Colonic mucosa (tissue), 4 donors: ENCODE measurements at regions not wholly inside any gene's neighbourhood (a gene's known extent, or its start where the extent isn't known, plus 50 kb on each side); places are given as distances from the start of the nearest gene placed in this dataset.

Experiments
- DNase-seq: peaks from one replicate; pipeline ENCODE4 v3.0.0-alpha.2; 2020
- H3K27ac ChIP-seq: fragments of 200-600 bp; one replicate; pipeline ENCODE4 v1.8.0; 2021
- H3K27me3 ChIP-seq: fragments of 200-600 bp; one replicate; pipeline ENCODE4 v1.8.0; 2021
- H3K36me3 ChIP-seq: fragments of 200-600 bp; one replicate; pipeline ENCODE4 v1.8.0; 2021
- H3K4me1 ChIP-seq: fragments of 200-600 bp; one replicate; pipeline ENCODE4 v1.8.0; 2021; ENCODE audit warnings: mild to moderate bottlenecking
- H3K4me3 ChIP-seq: fragments of 200-600 bp; one replicate; pipeline ENCODE4 v1.8.0; 2021
- H3K9ac ChIP-seq, 2 donors: one replicate each; pipeline ENCODE4 v1.7.0; 2013; ENCODE audit warnings: control low read depth in 2 of 2, low read depth in 2 of 2, low read length in 2 of 2
- H3K9me3 ChIP-seq: fragments of 200-600 bp; one replicate; pipeline ENCODE4 v1.8.0; 2021
- intact Hi-C: fragments of 100-400 bp; cut with DNase I; formaldehyde crosslinking; loops from one replicate; pipeline ENCODE4 v1.14.1; 2022
- TF ChIP-seq, protein P1 (sequence below): fragments of 200-600 bp; IDR thresholded peaks from one replicate; pipeline ENCODE4 v1.8.0; 2022; ENCODE audit warnings: antibody characterized with exemption, mild to moderate bottlenecking
- donor health status: healthy.
- donor health status: DM: no; HTN: no; CAD: no.
- donor health status: DM: no; HTN: no; CAD: no.

DNA sequence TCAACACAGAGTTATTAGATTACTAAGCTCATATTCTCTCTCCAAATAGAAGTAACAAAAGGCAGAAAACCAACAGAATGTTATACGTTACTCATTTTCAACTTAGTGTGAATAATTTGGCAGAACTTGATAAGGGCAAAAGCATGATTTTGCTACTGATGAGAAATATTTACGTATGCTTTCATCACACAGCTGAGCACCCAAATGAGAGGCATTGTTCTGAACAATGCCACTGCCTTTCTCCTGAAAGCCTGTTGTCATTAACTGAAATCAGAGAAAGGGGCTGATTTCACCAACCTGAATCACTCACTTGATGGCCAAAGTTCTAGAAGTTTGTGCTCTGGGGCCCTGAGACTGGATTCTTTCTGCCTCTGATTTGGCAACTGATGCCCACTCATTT is 367.5 kb upstream of the PTGER4 start:
- intact Hi-C loops = no loop called here
- no peak overlapping the region for H3K27ac ChIP-seq
- TF ChIP-seq, protein P1, sequence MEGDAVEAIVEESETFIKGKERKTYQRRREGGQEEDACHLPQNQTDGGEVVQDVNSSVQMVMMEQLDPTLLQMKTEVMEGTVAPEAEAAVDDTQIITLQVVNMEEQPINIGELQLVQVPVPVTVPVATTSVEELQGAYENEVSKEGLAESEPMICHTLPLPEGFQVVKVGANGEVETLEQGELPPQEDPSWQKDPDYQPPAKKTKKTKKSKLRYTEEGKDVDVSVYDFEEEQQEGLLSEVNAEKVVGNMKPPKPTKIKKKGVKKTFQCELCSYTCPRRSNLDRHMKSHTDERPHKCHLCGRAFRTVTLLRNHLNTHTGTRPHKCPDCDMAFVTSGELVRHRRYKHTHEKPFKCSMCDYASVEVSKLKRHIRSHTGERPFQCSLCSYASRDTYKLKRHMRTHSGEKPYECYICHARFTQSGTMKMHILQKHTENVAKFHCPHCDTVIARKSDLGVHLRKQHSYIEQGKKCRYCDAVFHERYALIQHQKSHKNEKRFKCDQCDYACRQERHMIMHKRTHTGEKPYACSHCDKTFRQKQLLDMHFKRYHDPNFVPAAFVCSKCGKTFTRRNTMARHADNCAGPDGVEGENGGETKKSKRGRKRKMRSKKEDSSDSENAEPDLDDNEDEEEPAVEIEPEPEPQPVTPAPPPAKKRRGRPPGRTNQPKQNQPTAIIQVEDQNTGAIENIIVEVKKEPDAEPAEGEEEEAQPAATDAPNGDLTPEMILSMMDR = no peak
- no peaks in the 10 kb centered on the region for H3K27me3 ChIP-seq
- no peaks in the 10 kb centered on the region for H3K4me1 ChIP-seq
- no peaks in the 10 kb centered on the region for H3K9me3 ChIP-seq
- no peaks in the 10 kb centered on the region for H3K36me3 ChIP-seq
- DNase-seq = no peak
- no peak overlapping the region for H3K4me3 ChIP-seq
- H3K9ac ChIP-seq = no peak overlapping the region

DNA sequence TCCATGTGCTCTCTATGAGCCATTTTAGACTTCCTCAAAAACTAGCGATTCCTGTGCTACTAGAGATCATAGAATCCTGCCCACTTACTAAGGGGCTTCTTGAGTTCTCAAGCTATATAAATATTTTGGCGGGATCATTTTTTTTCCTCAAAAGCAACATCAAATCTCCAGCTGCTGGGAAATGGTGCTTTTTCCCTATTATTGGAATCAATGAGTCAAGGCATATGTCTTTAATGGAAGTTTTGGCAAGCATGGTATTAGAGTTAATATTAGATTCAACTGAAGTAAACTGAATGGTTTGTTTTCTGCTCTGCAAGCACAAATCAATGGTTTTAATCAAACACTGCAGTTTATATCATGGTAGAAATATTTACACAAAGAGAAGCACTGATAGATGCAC is 369.9 kb upstream of the PTGER4 start:
- H3K4me1 ChIP-seq = no peaks in the 10 kb centered on the region
- H3K9me3 ChIP-seq = no peaks in the 10 kb centered on the region
- H3K9ac ChIP-seq = no peak overlapping the region
- H3K4me3 ChIP-seq = no peak overlapping the region
- no peaks in the 10 kb centered on the region for H3K36me3 ChIP-seq
- DNase-seq = no peak
- no peaks in the 10 kb centered on the region for H3K27me3 ChIP-seq
- TF ChIP-seq, protein P1 = no peak
- no peak overlapping the region for H3K27ac ChIP-seq
- intact Hi-C loops = no loop called here

- Histone ChIP-seq H3K36me3 (no peaks in the 10 kb centered on the region), H3K4me3 (no peak overlapping the region), H3K4me1 (no peaks in the 10 kb centered on the region), H3K9ac (no peak overlapping the region), H3K27ac (no peak overlapping the region), H3K9me3 (no peaks in the 10 kb centered on the region), H3K27me3 (no peaks in the 10 kb centered on the region)
- TF ChIP-seq, protein P1 = no peak
- intact Hi-C loops = no loop called here
- DNase-seq = no peak
Measured at GRCh38 chr5:40308867-40309266, 370.8 kb upstream of the PTGER4 start.

DNA sequence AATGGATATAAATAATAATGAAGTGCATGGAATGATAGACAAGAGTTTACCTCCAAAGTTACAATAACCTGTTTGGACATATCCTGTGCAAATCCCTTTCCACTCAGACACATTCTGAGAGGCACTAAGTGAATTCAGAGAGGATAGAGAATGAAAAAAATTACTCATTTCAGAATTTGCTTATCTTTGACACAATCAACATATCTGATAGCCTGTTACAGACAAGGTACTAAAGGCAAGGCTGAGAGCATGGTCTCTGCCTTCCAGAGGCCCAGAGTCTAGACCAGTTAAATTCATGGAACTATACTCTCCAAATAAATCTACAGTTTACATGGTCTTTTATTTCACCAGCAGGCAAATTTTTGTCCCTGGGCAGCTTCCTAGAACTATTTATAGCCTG is 371.8 kb upstream of the PTGER4 start:
- H3K9me3 ChIP-seq = no peaks in the 10 kb centered on the region
- DNase-seq = no peak
- TF ChIP-seq, protein P1 = no peak
- H3K4me3 ChIP-seq = no peak overlapping the region
- intact Hi-C loops = no loop called here
- H3K9ac ChIP-seq = no peak overlapping the region
- no peaks in the 10 kb centered on the region for H3K27me3 ChIP-seq
- H3K4me1 ChIP-seq = no peaks in the 10 kb centered on the region
- H3K36me3 ChIP-seq = no peaks in the 10 kb centered on the region
- H3K27ac ChIP-seq = no peak overlapping the region

DNA sequence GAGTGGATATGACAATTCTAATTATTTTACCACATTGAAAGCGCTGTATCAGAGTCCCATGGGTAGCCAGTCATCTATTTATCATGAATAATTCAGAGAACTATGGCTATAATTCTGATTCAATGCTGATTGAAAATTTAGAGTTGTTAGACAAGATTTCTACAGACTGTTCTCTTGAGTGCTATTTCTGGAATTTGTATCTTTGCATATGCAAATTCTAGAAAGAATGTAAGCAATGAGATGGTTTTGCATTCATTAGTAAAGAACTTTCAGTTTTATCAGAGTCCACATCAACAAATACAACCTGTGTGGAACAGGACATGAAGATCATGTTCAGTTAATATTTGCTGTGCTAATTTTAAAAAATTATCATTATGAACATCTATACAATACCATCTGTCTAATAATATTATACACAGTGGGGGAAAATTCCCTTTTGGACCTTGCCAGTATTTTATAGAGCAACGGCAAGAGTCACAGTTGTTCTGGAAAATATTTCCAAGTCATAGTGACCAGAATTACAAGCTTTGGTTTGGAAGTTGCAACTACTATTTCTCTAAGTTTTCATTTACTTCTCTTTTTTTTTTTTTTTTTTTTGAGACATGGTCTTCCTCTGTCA is 372.7 kb upstream of the PTGER4 start:
- Histone ChIP-seq H3K4me1 (no peaks in the 10 kb centered on the region), H3K9ac (no peak overlapping the region), H3K36me3 (no peaks in the 10 kb centered on the region), H3K9me3 (no peaks in the 10 kb centered on the region), H3K27me3 (no peaks in the 10 kb centered on the region), H3K27ac (no peak overlapping the region), H3K4me3 (no peak overlapping the region)
- no peak for DNase-seq
- TF ChIP-seq, protein P1 = no peak
- intact Hi-C loops = no loop called here
